IMR-90 (cell line): ENCODE measurements at regions not wholly inside any gene's neighbourhood (a gene's known extent, or its start where the extent isn't known, plus 50 kb on each side); places are given as distances from the start of the nearest gene placed in this dataset.
A peak's percentile ranks its signal among the peaks of the same experiment; 100 is the strongest.

Source experiments
- ATAC-seq: fragments of 200-7000 bp; cut with Tn5 transposase; 2 replicates; pipeline ENCODE4 v1.9.1; 2020; ENCODE audit warnings: low read depth, mild to moderate bottlenecking, moderate library complexity
- BruUV-seq: library from RNA; stranded (reverse); fragments of 400-500 nt; replicated peaks from 2 replicates; lab custom pipeline; 2021; lab: Mats Ljungman, UMichigan
- CTCF ChIA-PET: fragments of 300-600 bp; formaldehyde crosslinking; extraction: SDS; loops from one replicate; lab custom pipeline; 2021; ENCODE audit warnings: antibody characterized with exemption; lab: Yijun Ruan, JAX
- POLR2A ChIA-PET: fragments of 300-600 bp; sonication (Branson Sonifier 250); formaldehyde crosslinking; loops from one replicate; lab custom pipeline; 2022; ENCODE audit warnings: antibody characterized with exemption; ENCODE audit not compliant: unreplicated experiment; lab: Charles Lee
- DNase-seq: peaks from one replicate; pipeline ENCODE4 v3.0.0; 2013
- H2AFZ ChIP-seq: replicated peaks from 2 replicates; pipeline ENCODE3; 2013; ENCODE audit warnings: low read length, mild to moderate bottlenecking; ENCODE audit not compliant: poor library complexity
- H2AK5ac ChIP-seq: 2 replicates; pipeline ENCODE4 v1.6.1; 2013; ENCODE audit warnings: low read depth, low read length, inconsistent platforms
- H2AK9ac ChIP-seq: replicated peaks from 2 replicates; pipeline ENCODE3; 2013; ENCODE audit warnings: mild to moderate bottlenecking, low read depth, low read length, moderate library complexity; ENCODE audit not compliant: poor library complexity
- H2BK120ac ChIP-seq: 2 replicates; pipeline ENCODE4 v1.6.1; 2013; ENCODE audit warnings: low read depth, low read length, inconsistent platforms
- H2BK15ac ChIP-seq: 3 replicates; pipeline ENCODE4 v1.6.1; 2013; ENCODE audit warnings: low read depth, low read length, inconsistent platforms
- H2BK20ac ChIP-seq: 2 replicates; pipeline ENCODE4 v1.6.1; 2013; ENCODE audit warnings: low read depth, mild to moderate bottlenecking, inconsistent platforms, low read length, moderate library complexity
- H2BK5ac ChIP-seq: 2 replicates; pipeline ENCODE4 v1.6.1; 2013; ENCODE audit warnings: mild to moderate bottlenecking, low read depth, low read length, inconsistent platforms; ENCODE audit not compliant: poor library complexity, severe bottlenecking
- H3K14ac ChIP-seq: replicated peaks from 2 replicates; pipeline ENCODE4 v1.6.1; 2013; ENCODE audit warnings: low read depth, low read length, inconsistent platforms
- H3K18ac ChIP-seq: 2 replicates; pipeline ENCODE4 v1.6.1; 2013; ENCODE audit warnings: low read depth, low read length, control low read depth
- H3K23ac ChIP-seq: 2 replicates; pipeline ENCODE4 v1.6.1; 2013; ENCODE audit warnings: low read depth, low read length, inconsistent platforms
- H3K27ac ChIP-seq: 2 replicates; pipeline ENCODE4 v1.5.1; 2013; ENCODE audit warnings: mild to moderate bottlenecking, control low read depth, low read length; ENCODE audit not compliant: insufficient read depth
- H3K27me3 ChIP-seq: 2 replicates; pipeline ENCODE4 v1.6.1; 2013; ENCODE audit warnings: low read length; ENCODE audit not compliant: control insufficient read depth, insufficient read depth
- H3K36me3 ChIP-seq: 2 replicates; pipeline ENCODE4 v1.6.1; 2013; ENCODE audit warnings: low read length, mixed read lengths; ENCODE audit not compliant: control insufficient read depth, insufficient read depth
- H3K4ac ChIP-seq: 2 replicates; pipeline ENCODE4 v1.6.1; 2013; ENCODE audit warnings: low read depth, low read length, inconsistent platforms
- H3K4me1 ChIP-seq: 2 replicates; pipeline ENCODE4 v1.6.1; 2013; ENCODE audit warnings: low read length, mixed read lengths; ENCODE audit not compliant: control insufficient read depth, insufficient read depth
- H3K4me2 ChIP-seq: 2 replicates; pipeline ENCODE4 v1.6.1; 2013; ENCODE audit warnings: low read depth, mild to moderate bottlenecking, control low read depth, low read length, moderate library complexity
- H3K4me3 ChIP-seq: 2 replicates; pipeline ENCODE4 v1.5.1; 2013; ENCODE audit warnings: low read depth, mild to moderate bottlenecking, control low read depth, low read length, moderate library complexity; ENCODE audit not compliant: insufficient read depth
- H3K56ac ChIP-seq: 2 replicates; pipeline ENCODE4 v1.6.1; 2013; ENCODE audit warnings: low read length, inconsistent platforms; ENCODE audit not compliant: insufficient read depth; ENCODE audit errors: extremely low read depth
- H3K79me1 ChIP-seq, 2 experiments: 2 replicates each; pipeline ENCODE4 v1.6.1; 2013; ENCODE audit warnings: low read length in 2 of 2, inconsistent platforms in 1 of 2, low read depth in 1 of 2
- H3K9ac ChIP-seq: 2 replicates; pipeline ENCODE4 v1.6.1; 2013; ENCODE audit warnings: low read depth, low read length, control low read depth
- H3K9me1 ChIP-seq: 2 replicates; pipeline ENCODE4 v1.6.1; 2013; ENCODE audit warnings: low read length, inconsistent platforms; ENCODE audit not compliant: insufficient read depth
- H3K9me3 ChIP-seq: 2 replicates; pipeline ENCODE4 v1.6.1; 2013; ENCODE audit warnings: low read length; ENCODE audit not compliant: control insufficient read depth, insufficient read depth
- H4K20me1 ChIP-seq: 2 replicates; pipeline ENCODE4 v1.6.1; 2013; ENCODE audit warnings: low read length, inconsistent platforms; ENCODE audit not compliant: insufficient read depth
- H4K5ac ChIP-seq: 2 replicates; pipeline ENCODE4 v1.6.1; 2013; ENCODE audit warnings: mild to moderate bottlenecking, low read depth, low read length, control low read depth
- H4K8ac ChIP-seq, 2 experiments: 2 replicates each; pipeline ENCODE4 v1.6.1; 2013; ENCODE audit warnings: low read depth in 2 of 2, low read length in 2 of 2, control low read depth in 1 of 2, inconsistent platforms in 1 of 2
- H4K91ac ChIP-seq: 2 replicates; pipeline ENCODE4 v1.6.1; 2013; ENCODE audit warnings: low read depth, low read length, inconsistent platforms; ENCODE audit not compliant: insufficient read depth
- CTCF ChIP-seq: conservative IDR thresholded peaks from 2 replicates; pipeline ENCODE4 v1.5.1; 2012; ENCODE audit warnings: mild to moderate bottlenecking, low read depth, low read length, improper control_type of control experiment
- MAFK ChIP-seq: IDR thresholded peaks from 2 replicates; pipeline ENCODE4 v1.6.1; 2012; ENCODE audit warnings: low read depth, low read length, improper control_type of control experiment
- MAZ ChIP-seq: IDR thresholded peaks from 2 replicates; pipeline ENCODE4 v1.6.1; 2012; ENCODE audit warnings: low read depth, mild to moderate bottlenecking, low read length, improper control_type of control experiment, moderate library complexity, borderline replicate concordance
- MXI1 ChIP-seq: IDR thresholded peaks from 2 replicates; pipeline ENCODE4 v1.6.1; 2012; ENCODE audit warnings: low read depth, mild to moderate bottlenecking, low read length, moderate library complexity, borderline replicate concordance
- RAD21 ChIP-seq: IDR thresholded peaks from 2 replicates; pipeline ENCODE4 v1.6.1; 2012; ENCODE audit warnings: low read length, improper control_type of control experiment
- SMC3 ChIP-seq: fragments of 150-350 bp; IDR thresholded peaks from 2 replicates; pipeline ENCODE4 v1.6.1; 2016; ENCODE audit warnings: low read depth, mild to moderate bottlenecking, antibody characterized with exemption, low read length, moderate library complexity
- WGBS, 2 experiments: methylation state at CpG; one replicate each; pipeline versions ENCODE4 v1.1.5 to v1.1.7; 2013; ENCODE audit warnings: missing lambda C conversion rate in 2 of 2; ENCODE audit not compliant: insufficient read length in 1 of 2; ENCODE audit errors: extremely low coverage in 2 of 2; 5-methylcytosine and 5-hydroxymethylcytosine counted together
- dilution Hi-C: fragments of 300-500 bp; cut with HindIII; formaldehyde crosslinking; loops from one replicate; pipeline ENCODE4 v1.14.3; 2018; ENCODE audit warnings: low sequenced_read_pairs; ENCODE audit not compliant: unreplicated experiment
- in situ Hi-C: fragments of 300-500 bp; cut with MboI; formaldehyde crosslinking; loops from 3 replicates; pipeline ENCODE4 v1.14.3; 2019; ENCODE audit warnings: low sequenced_read_pairs, inconsistent platforms, mixed read lengths
- intact Hi-C: fragments of 100-400 bp; cut with micrococcal nuclease; formaldehyde crosslinking; loops from 2 replicates; pipeline ENCODE4 v1.10.0; 2022

GRCh38 chr3:132253262-132253878 is 63.8 kb upstream of the ACP3 start:
- Histone ChIP-seq H3K4ac (no peak overlapping the region), H2BK120ac (no peak overlapping the region), H2AK5ac (no peak overlapping the region), H4K20me1 (no peaks in the 10 kb centered on the region), H2AFZ (no peak overlapping the region), H3K23ac (no peak overlapping the region), H3K56ac (no peak overlapping the region), H3K9me3 (no peaks in the 10 kb centered on the region), H2BK20ac (no peak overlapping the region), H3K79me1 (no peaks in the 10 kb centered on the region), H3K27me3 (no peaks in the 10 kb centered on the region; the same call in 1 of the 2 replicates), H3K9ac (no peak overlapping the region), H4K8ac (no peak overlapping the region), H4K5ac (no peak overlapping the region), H3K18ac (no peak overlapping the region), H2BK15ac (no peak overlapping the region), H3K14ac (no peak overlapping the region), H3K9me1 (0 out of 2 replicates have a peak, but pooled peaks cover 3% of the 10 kb centered on the region), H2AK9ac (no peak overlapping the region), H3K4me3 (no peak overlapping the region), H2BK5ac (no peak overlapping the region), H3K4me2 (no peak overlapping the region), H3K36me3 (no peaks in the 10 kb centered on the region), H3K27ac (no peak overlapping the region), H4K91ac (no peak overlapping the region), H3K4me1 (peaks cover 8% of the 10 kb centered on the region)
- DNase-seq (peak; percentile 76), ATAC-seq (peak; percentile 55)
- dilution Hi-C loops (no loop called here), intact Hi-C loops (loop anchor here (1.0 kb wide), 1 partner anchor 90 kb away; no protein-coding TSS in a partner anchor), in situ Hi-C loops (loop anchor here (25.0 kb wide), 1 partner anchor 384 kb away; no protein-coding TSS in a partner anchor)
- no TSS peak for BruUV-seq
- TF ChIP-seq RAD21 = peak; percentile 68
- no peak for TF ChIP-seq MXI1
- TF ChIP-seq SMC3 = peak; percentile 52
- no peak for TF ChIP-seq MAZ
- TF ChIP-seq MAFK = no peak; the same call in 1 of the 2 replicates
- TF ChIP-seq CTCF = peak; percentile 89
- CTCF ChIA-PET = interaction anchor here (1.0 kb wide), 1 partner anchor 89 kb away, joined by 3 read pairs; no protein-coding TSS in a partner anchor
- POLR2A ChIA-PET = interaction anchor here (0.6 kb wide), 1 partner anchor 19 kb away, joined by 3 read pairs; no protein-coding TSS in a partner anchor
- WGBS, 2 experiments = no CpG with 5 or more reads among the region's 4 CpGs
